SK-N-SH treated with all-trans-retinoic acid at 6 μM for 48 hours (cell line): ENCODE measurements at regions not wholly inside any gene's neighbourhood (a gene's known extent, or its start where the extent isn't known, plus 50 kb on each side); places are given as distances from the start of the nearest gene placed in this dataset.

Experiments used
- ATAC-seq: fragments of 200-7000 bp; cut with Tn5 transposase; 3 replicates; pipeline ENCODE4 v1.9.1; 2020; ENCODE audit warnings: mild to moderate bottlenecking, moderate library complexity
- ARNTL ChIP-seq: fragments of 450-650 bp; formaldehyde crosslinking; IDR thresholded peaks from 2 replicates; pipeline ENCODE4 v1.5.0; 2020; ENCODE audit warnings: low read depth, mild to moderate bottlenecking, moderate library complexity, borderline replicate concordance
- BACH2 ChIP-seq: fragments of 250-450 bp; sonication (Bioruptor Pico); IDR thresholded peaks from 2 replicates; pipeline ENCODE4 v1.9.0; 2021; ENCODE audit warnings: mild to moderate bottlenecking, borderline replicate concordance
- CSDC2 ChIP-seq: fragments of 250-450 bp; sonication (Bioruptor Pico); IDR thresholded peaks from 2 replicates; pipeline ENCODE4 v1.5.0; 2020; ENCODE audit warnings: mild to moderate bottlenecking, moderate library complexity
- ESRRG ChIP-seq: fragments of 250-450 bp; sonication (Bioruptor Pico); IDR thresholded peaks from 2 replicates; pipeline ENCODE4 v1.6.1; 2021; ENCODE audit warnings: mild to moderate bottlenecking
- GLIS3 ChIP-seq: fragments of 250-450 bp; sonication (Bioruptor Pico); IDR thresholded peaks from 2 replicates; pipeline ENCODE4 v1.5.0; 2020; ENCODE audit warnings: mild to moderate bottlenecking, moderate library complexity
- ISL1 ChIP-seq: fragments of 250-450 bp; sonication (Bioruptor Pico); IDR thresholded peaks from 2 replicates; pipeline ENCODE4 v2.1.2; 2022; ENCODE audit warnings: mild to moderate bottlenecking, moderate library complexity
- OSR1 ChIP-seq: fragments of 250-450 bp; sonication (Bioruptor Pico); IDR thresholded peaks from 2 replicates; pipeline ENCODE4 v1.8.0; 2022; ENCODE audit warnings: moderate library complexity, mild to moderate bottlenecking, inconsistent platforms
- PPARA ChIP-seq: fragments of 250-450 bp; sonication (Bioruptor Pico); IDR thresholded peaks from 2 replicates; pipeline ENCODE4 v1.5.0; 2020; ENCODE audit warnings: mild to moderate bottlenecking, borderline replicate concordance
- RARB ChIP-seq: fragments of 250-450 bp; sonication (Bioruptor Pico); IDR thresholded peaks from 2 replicates; pipeline ENCODE4 v1.8.0; 2021; ENCODE audit warnings: mild to moderate bottlenecking, moderate library complexity
- SNAI2 ChIP-seq: fragments of 250-450 bp; sonication (Bioruptor Pico); IDR thresholded peaks from 2 replicates; pipeline ENCODE4 v1.5.0; 2020; ENCODE audit warnings: mild to moderate bottlenecking, moderate library complexity
- TCF4 ChIP-seq: fragments of 250-450 bp; sonication (Bioruptor Pico); IDR thresholded peaks from 2 replicates; pipeline ENCODE4 v1.8.0; 2021; ENCODE audit warnings: mild to moderate bottlenecking, moderate library complexity, borderline replicate concordance
- TOX ChIP-seq: fragments of 250-450 bp; sonication (Bioruptor Pico); IDR thresholded peaks from 2 replicates; pipeline ENCODE4 v1.8.0; 2021; ENCODE audit warnings: mild to moderate bottlenecking, moderate library complexity, borderline replicate concordance
- ZC3H10 ChIP-seq: fragments of 250-450 bp; sonication (Bioruptor Pico); IDR thresholded peaks from 2 replicates; pipeline ENCODE4 v1.5.1; 2021; ENCODE audit warnings: mild to moderate bottlenecking, moderate library complexity
- ZFP3 ChIP-seq: fragments of 250-450 bp; sonication (Bioruptor Pico); IDR thresholded peaks from 2 replicates; pipeline ENCODE4 v1.5.0; 2020; ENCODE audit warnings: mild to moderate bottlenecking, moderate library complexity
- ZFP30 ChIP-seq: fragments of 450-650 bp; formaldehyde crosslinking; IDR thresholded peaks from 2 replicates; pipeline ENCODE4 v1.5.0; 2022; ENCODE audit warnings: mild to moderate bottlenecking, moderate library complexity
- ZNF565 ChIP-seq: fragments of 450-650 bp; formaldehyde crosslinking; conservative IDR thresholded peaks from 2 replicates; pipeline ENCODE4 v1.5.0; 2020; ENCODE audit warnings: low read depth, mild to moderate bottlenecking, moderate library complexity
- ZNF70 ChIP-seq: fragments of 450-650 bp; formaldehyde crosslinking; IDR thresholded peaks from 2 replicates; pipeline ENCODE4 v1.5.0; 2020; ENCODE audit warnings: mild to moderate bottlenecking, moderate library complexity
- ZNF8 ChIP-seq: fragments of 450-650 bp; formaldehyde crosslinking; IDR thresholded peaks from 2 replicates; pipeline ENCODE4 v1.5.0; 2020; ENCODE audit warnings: mild to moderate bottlenecking, moderate library complexity
- TF ChIP-seq, protein P1 (sequence below): fragments of 250-450 bp; sonication (Bioruptor Pico); IDR thresholded peaks from 2 replicates; pipeline ENCODE4 v1.8.0; 2020; ENCODE audit warnings: mild to moderate bottlenecking, moderate library complexity, borderline replicate concordance
- TF ChIP-seq, protein P2 (sequence below): fragments of 250-450 bp; sonication (Bioruptor Pico); IDR thresholded peaks from 2 replicates; pipeline ENCODE4 v1.5.1; 2020; ENCODE audit warnings: low read depth, mild to moderate bottlenecking, moderate library complexity
- TF ChIP-seq, protein P3 (sequence below): fragments of 250-450 bp; sonication (Bioruptor Pico); IDR thresholded peaks from 2 replicates; pipeline ENCODE4 v1.5.1; 2021; ENCODE audit warnings: mild to moderate bottlenecking, moderate library complexity
- TF ChIP-seq, protein P4 (sequence below): fragments of 250-450 bp; sonication (Bioruptor Pico); IDR thresholded peaks from 2 replicates; pipeline ENCODE4 v1.8.0; 2021; ENCODE audit warnings: low read depth, mild to moderate bottlenecking, moderate library complexity, borderline replicate concordance

DNA sequence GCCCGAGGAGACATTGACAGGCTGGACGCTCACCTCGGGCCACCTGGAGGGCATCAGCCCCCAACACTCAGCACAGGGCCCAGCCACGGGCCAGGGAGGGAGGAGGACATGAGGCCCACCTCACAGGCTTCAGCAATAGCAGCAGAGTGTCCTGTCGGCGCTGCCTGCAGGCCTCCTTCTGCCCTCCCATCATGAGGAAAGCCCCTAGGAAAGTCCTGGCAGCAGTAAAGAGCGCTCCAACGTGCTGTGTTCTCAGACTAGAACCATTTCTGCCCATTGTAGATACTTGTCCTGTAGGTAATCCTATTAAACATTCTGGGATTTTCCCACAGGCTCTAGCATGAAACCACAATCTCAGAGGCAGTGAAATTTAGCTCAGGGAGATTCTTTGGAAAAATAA is 62.0 kb upstream of the GALNT2 start:
- no peak for ATAC-seq
- TF ChIP-seq, protein P1, sequence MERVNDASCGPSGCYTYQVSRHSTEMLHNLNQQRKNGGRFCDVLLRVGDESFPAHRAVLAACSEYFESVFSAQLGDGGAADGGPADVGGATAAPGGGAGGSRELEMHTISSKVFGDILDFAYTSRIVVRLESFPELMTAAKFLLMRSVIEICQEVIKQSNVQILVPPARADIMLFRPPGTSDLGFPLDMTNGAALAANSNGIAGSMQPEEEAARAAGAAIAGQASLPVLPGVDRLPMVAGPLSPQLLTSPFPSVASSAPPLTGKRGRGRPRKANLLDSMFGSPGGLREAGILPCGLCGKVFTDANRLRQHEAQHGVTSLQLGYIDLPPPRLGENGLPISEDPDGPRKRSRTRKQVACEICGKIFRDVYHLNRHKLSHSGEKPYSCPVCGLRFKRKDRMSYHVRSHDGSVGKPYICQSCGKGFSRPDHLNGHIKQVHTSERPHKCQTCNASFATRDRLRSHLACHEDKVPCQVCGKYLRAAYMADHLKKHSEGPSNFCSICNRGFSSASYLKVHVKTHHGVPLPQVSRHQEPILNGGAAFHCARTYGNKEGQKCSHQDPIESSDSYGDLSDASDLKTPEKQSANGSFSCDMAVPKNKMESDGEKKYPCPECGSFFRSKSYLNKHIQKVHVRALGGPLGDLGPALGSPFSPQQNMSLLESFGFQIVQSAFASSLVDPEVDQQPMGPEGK (CRISPR knock-in tag), result no peak

DNA sequence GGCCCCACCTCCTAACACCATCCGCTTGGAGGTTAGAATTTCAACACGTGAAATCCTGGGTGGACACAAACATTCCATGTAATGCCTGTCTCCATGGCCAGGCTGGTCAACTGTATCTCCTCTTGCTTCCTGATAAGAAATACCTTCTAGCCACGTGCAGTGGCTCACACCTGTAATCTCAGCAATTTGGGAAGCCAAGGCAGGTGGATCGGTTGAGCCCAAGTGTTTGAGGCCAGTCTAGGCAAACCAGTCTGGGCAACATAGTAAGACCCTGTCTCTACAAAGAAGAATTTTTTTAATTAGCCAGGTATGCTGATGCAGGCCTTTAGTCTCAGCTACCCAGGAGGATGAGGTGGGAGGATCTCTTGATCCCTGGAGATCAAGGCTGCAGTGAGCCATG is 58.3 kb upstream of the GALNT2 start:
- TF ChIP-seq BACH2, result no peak
- TF ChIP-seq, protein P2, sequence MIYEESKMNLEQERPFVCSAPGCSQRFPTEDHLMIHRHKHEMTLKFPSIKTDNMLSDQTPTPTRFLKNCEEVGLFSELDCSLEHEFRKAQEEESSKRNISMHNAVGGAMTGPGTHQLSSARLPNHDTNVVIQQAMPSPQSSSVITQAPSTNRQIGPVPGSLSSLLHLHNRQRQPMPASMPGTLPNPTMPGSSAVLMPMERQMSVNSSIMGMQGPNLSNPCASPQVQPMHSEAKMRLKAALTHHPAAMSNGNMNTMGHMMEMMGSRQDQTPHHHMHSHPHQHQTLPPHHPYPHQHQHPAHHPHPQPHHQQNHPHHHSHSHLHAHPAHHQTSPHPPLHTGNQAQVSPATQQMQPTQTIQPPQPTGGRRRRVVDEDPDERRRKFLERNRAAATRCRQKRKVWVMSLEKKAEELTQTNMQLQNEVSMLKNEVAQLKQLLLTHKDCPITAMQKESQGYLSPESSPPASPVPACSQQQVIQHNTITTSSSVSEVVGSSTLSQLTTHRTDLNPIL (CRISPR knock-in tag), result no peak
- TF ChIP-seq ZFP30, result no peak
- no peak for TF ChIP-seq ZNF565 (CRISPR knock-in tag)
- no peak for TF ChIP-seq SNAI2
- no peak for TF ChIP-seq ZNF70 (CRISPR knock-in tag)
- TF ChIP-seq, protein P3, sequence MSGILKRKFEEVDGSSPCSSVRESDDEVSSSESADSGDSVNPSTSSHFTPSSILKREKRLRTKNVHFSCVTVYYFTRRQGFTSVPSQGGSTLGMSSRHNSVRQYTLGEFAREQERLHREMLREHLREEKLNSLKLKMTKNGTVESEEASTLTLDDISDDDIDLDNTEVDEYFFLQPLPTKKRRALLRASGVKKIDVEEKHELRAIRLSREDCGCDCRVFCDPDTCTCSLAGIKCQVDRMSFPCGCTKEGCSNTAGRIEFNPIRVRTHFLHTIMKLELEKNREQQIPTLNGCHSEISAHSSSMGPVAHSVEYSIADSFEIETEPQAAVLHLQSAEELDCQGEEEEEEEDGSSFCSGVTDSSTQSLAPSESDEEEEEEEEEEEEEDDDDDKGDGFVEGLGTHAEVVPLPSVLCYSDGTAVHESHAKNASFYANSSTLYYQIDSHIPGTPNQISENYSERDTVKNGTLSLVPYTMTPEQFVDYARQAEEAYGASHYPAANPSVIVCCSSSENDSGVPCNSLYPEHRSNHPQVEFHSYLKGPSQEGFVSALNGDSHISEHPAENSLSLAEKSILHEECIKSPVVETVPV (CRISPR knock-in tag), result no peak
- TF ChIP-seq ARNTL (CRISPR knock-in tag), result no peak
- TF ChIP-seq PPARA (CRISPR knock-in tag), result no peak
- TF ChIP-seq ZFP3, result no peak
- TF ChIP-seq ISL1 (CRISPR knock-in tag), result no peak
- TF ChIP-seq TCF4 (CRISPR knock-in tag), result no peak
- TF ChIP-seq, protein P4, sequence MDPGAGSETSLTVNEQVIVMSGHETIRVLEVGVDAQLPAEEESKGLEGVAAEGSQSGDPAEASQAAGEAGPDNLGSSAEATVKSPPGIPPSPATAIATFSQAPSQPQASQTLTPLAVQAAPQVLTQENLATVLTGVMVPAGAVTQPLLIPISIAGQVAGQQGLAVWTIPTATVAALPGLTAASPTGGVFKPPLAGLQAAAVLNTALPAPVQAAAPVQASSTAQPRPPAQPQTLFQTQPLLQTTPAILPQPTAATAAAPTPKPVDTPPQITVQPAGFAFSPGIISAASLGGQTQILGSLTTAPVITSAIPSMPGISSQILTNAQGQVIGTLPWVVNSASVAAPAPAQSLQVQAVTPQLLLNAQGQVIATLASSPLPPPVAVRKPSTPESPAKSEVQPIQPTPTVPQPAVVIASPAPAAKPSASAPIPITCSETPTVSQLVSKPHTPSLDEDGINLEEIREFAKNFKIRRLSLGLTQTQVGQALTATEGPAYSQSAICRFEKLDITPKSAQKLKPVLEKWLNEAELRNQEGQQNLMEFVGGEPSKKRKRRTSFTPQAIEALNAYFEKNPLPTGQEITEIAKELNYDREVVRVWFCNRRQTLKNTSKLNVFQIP (CRISPR knock-in tag), result no peak
- no peak for TF ChIP-seq ZNF8 (CRISPR knock-in tag)
- no peak for TF ChIP-seq OSR1 (CRISPR knock-in tag)
- TF ChIP-seq, protein P1 (CRISPR knock-in tag), result no peak
- TF ChIP-seq ZC3H10 (CRISPR knock-in tag), result no peak
- no peak for TF ChIP-seq RARB (CRISPR knock-in tag)
- no peak for TF ChIP-seq GLIS3 (CRISPR knock-in tag)
- TF ChIP-seq ESRRG (CRISPR knock-in tag), result no peak
- ATAC-seq, result no peak

DNA sequence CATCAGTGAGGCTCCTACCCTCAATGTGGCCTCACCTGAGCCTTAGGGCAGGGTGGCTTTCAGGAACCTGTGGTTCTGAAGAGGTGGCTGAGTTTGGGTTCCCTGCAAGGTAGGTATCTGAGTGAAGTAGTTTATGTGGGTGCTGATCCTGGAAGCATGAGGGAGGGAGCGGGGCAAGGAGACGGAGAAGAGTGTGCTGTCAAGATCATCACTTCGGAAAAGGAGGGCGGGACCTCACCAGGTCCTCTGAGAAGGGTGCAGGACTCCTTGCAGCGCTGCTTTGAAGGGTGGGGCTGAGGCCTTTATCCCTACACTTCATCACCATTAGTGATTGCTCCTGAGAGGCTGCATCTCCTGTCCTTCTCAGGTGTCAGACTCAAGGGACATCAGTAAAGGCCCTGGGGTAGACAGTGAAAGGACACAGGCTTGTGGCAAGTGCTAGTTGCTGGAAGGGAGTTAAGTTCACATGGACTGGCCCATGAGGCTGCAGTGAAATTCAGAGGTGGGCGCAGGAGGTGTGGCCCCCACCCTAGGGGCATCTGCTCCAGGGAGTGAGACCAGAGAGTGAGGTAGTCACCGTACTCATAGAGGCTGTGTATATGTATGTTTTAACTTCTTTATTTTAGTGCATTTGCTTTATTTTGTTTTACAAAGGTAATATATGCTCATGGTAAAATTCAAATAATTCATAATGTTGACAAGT is 57.3 kb upstream of the GALNT2 start:
- ATAC-seq, result no peak
- TF ChIP-seq ZFP30 (no peak), ARNTL (CRISPR knock-in tag) (no peak), TCF4 (CRISPR knock-in tag) (no peak), CSDC2 (no peak), ZNF565 (CRISPR knock-in tag) (no peak), BACH2 (no peak), GLIS3 (CRISPR knock-in tag) (no peak), ISL1 (CRISPR knock-in tag) (no peak), ZNF70 (CRISPR knock-in tag) (no peak), SNAI2 (no peak), ZC3H10 (CRISPR knock-in tag) (no peak), ZNF8 (CRISPR knock-in tag) (no peak), TOX (no peak), OSR1 (CRISPR knock-in tag) (no peak)
- TF ChIP-seq, protein P1 (CRISPR knock-in tag), result no peak
- TF ChIP-seq, protein P2 (CRISPR knock-in tag), result no peak
- TF ChIP-seq, protein P3 (CRISPR knock-in tag), result no peak
